Testis (tissue), 2 donors: ENCODE measurements at regions not wholly inside any gene's neighbourhood (a gene's known extent, or its start where the extent isn't known, plus 50 kb on each side); places are given as distances from the start of the nearest gene placed in this dataset.

Experiments used
- DNase-seq: peaks from one replicate; pipeline ENCODE4 v3.0.0-alpha.2; 2019
- H3K27ac ChIP-seq, 2 donors: fragments of 200-600 bp; sonication (generic); one replicate each; pipeline ENCODE4 v1.5.1; 2019
- H3K27me3 ChIP-seq: fragments of 200-600 bp; sonication (generic); one replicate; pipeline ENCODE4 v1.5.1; 2019
- H3K36me3 ChIP-seq: fragments of 200-600 bp; sonication (generic); one replicate; pipeline ENCODE4 v1.5.1; 2017; ENCODE audit warnings: low read depth; ENCODE audit errors: missing control alignments
- H3K4me1 ChIP-seq: fragments of 200-600 bp; sonication (generic); one replicate; pipeline ENCODE4 v1.5.1; 2019
- H3K4me3 ChIP-seq, 2 donors: fragments of 200-600 bp; sonication (generic); one replicate each; pipeline ENCODE4 v1.5.1; 2017 to 2019
- H3K9me3 ChIP-seq: fragments of 200-600 bp; sonication (generic); one replicate; pipeline ENCODE4 v1.5.1; 2017
- CTCF ChIP-seq, 3 experiments: fragments of 450-650 bp in 2 of 3; fragments of 200-600 bp in 1 of 3; sonication (generic) in 1 of 3; IDR thresholded peaks; one replicate each; pipeline ENCODE4 v1.5.1; 2016 to 2019; ENCODE audit warnings: antibody characterized with exemption in 3 of 3, mild to moderate bottlenecking in 2 of 3, moderate library complexity in 1 of 3
- POLR2A ChIP-seq: fragments of 450-650 bp; IDR thresholded peaks from one replicate; pipeline ENCODE4 v1.6.1; 2017; ENCODE audit warnings: antibody characterized with exemption, mild to moderate bottlenecking, moderate library complexity
- WGBS, 2 donors: methylation state at CpG; one replicate each; pipeline ENCODE4 v1.1.5; 2018; 5-methylcytosine and 5-hydroxymethylcytosine counted together
- intact Hi-C: fragments of 100-400 bp; cut with DNase I; formaldehyde crosslinking; loops from one replicate; pipeline ENCODE4 v1.15.1; 2023; ENCODE audit warnings: low total_unique reads

DNA sequence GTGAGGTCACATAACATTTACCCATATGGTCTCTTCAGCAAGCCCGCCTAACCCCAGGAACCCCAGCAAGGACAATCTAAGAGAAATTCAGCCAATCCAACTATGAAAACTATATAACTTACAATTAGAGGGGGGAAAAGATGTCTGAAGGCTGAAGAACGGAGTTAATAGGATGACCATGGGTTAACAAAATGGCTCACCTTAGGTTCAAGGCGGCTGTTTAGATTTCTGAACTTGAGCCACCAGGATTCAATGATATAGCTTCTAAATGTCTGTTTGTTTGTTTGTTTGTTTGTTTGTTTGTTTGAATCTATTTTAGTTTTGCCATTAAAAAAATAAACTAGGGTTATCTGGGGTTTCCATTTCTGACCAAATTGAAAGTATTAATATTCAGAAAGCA lies 109.8 kb upstream of the ZC3H12C start:
- Histone ChIP-seq H3K27ac (no peak overlapping the region), H3K9me3 (no peaks in the 10 kb centered on the region), H3K4me3 (no peak overlapping the region), H3K36me3 (no peaks in the 10 kb centered on the region), H3K4me1 (no peaks in the 10 kb centered on the region), H3K27me3 (no peaks in the 10 kb centered on the region)
- intact Hi-C loops, result no loop called here
- no peak for DNase-seq
- 95 to 96% methylated on average over 3 of the region's 3 CpGs for WGBS, 2 donors
- TF ChIP-seq POLR2A (no peak), CTCF (IDR thresholded peaks at IDR 0.05) (no peak)

DNA sequence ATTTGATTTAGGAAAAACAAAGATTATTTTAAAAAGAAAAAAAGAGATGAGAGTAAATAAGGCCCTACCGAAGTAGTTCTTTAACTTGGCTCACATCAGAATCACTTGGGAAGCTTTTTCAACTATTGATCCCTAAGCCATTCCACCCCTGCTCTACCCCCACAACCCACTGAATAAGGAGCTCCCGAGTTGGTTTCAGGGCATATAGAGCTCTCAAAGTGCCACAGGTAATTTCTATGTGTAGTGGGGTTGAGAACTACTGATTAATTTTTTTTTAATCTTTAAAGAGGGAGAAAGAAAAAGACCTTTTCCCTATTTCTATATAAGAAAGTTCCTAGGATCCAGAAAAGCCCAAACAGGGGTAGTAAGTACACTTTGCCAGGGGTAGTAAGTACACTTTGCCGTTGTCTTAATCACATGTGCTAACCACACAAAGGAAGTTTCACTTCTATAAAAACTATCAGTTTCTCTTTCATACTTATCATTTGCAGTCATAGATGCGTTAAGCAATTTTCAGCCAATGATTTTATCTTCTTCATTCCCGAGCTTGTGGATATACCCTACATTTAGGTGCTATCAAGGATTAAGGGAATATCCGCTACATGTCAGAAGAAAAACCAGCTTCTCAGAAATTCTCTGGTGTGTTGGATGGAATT lies 108.4 kb upstream of the ZC3H12C start:
- Histone ChIP-seq H3K27me3 (no peaks in the 10 kb centered on the region), H3K36me3 (no peaks in the 10 kb centered on the region), H3K9me3 (no peaks in the 10 kb centered on the region), H3K4me3 (no peak overlapping the region), H3K27ac (no peak overlapping the region), H3K4me1 (no peaks in the 10 kb centered on the region)
- intact Hi-C loops, result no loop called here
- no peak for TF ChIP-seq CTCF (IDR thresholded peaks at IDR 0.05)
- no peak for TF ChIP-seq POLR2A
- 72 to 75% methylated on average over 6 of the region's 6 CpGs for WGBS, 2 donors
- no peak for DNase-seq

- Histone ChIP-seq H3K4me1 (no peaks in the 10 kb centered on the region), H3K27ac (no peak overlapping the region), H3K4me3 (no peak overlapping the region), H3K27me3 (no peaks in the 10 kb centered on the region), H3K9me3 (no peaks in the 10 kb centered on the region), H3K36me3 (no peaks in the 10 kb centered on the region)
- 100% methylated on average over 1 of the region's 1 CpG for WGBS, 2 donors
- DNase-seq, result no peak
- intact Hi-C loops, result no loop called here
- no peak for TF ChIP-seq POLR2A
- no peak for TF ChIP-seq CTCF (IDR thresholded peaks at IDR 0.05)
Observed at GRCh38 chr11:109986488-109986887, 106.7 kb upstream of the ZC3H12C start.

DNA sequence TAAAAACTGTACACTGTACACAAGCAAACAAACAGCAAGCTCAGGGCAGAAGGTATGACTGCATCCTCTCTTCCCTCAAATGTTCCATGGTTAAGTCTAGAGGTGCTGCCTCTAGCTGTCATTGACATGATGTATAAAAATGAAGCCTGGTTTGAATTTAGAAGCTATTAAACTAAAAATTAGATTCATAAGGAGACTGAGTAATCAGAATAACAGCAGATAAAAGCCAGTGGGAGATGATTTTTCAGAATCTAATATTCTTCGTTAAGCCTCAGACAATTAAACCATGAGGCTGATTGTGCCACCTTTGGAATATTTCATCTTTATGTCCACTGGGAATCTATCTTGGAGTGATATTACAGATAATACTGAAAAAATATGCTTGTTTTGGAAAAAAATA lies 101.4 kb upstream of the ZC3H12C start:
- Histone ChIP-seq H3K4me1 (no peaks in the 10 kb centered on the region), H3K27ac (no peak overlapping the region), H3K9me3 (no peaks in the 10 kb centered on the region), H3K4me3 (no peak overlapping the region), H3K36me3 (no peaks in the 10 kb centered on the region), H3K27me3 (no peaks in the 10 kb centered on the region)
- 85 to 95% methylated on average over 1 of the region's 1 CpG for WGBS, 2 donors
- intact Hi-C loops, result no loop called here
- no peak for DNase-seq
- TF ChIP-seq POLR2A (no peak), CTCF (IDR thresholded peaks at IDR 0.05) (no peak)

- TF ChIP-seq CTCF (IDR thresholded peaks at IDR 0.05) (no peak), POLR2A (no peak)
- H3K36me3 ChIP-seq, result no peaks in the 10 kb centered on the region
- no peaks in the 10 kb centered on the region for H3K4me1 ChIP-seq
- H3K27ac ChIP-seq, result no peak overlapping the region
- H3K27me3 ChIP-seq, result no peaks in the 10 kb centered on the region
- intact Hi-C loops, result no loop called here
- DNase-seq, result no peak
- WGBS, 2 donors, result 94 to 97% methylated on average over 1 of the region's 1 CpG
- no peak overlapping the region for H3K4me3 ChIP-seq
- H3K9me3 ChIP-seq, result no peaks in the 10 kb centered on the region
Observed at GRCh38 chr11:109993786-109994185, 99.4 kb upstream of the ZC3H12C start.
